Cardiac fibroblast (primary cell): ENCODE measurements at regions not wholly inside any gene's neighbourhood (a gene's known extent, or its start where the extent isn't known, plus 50 kb on each side); places are given as distances from the start of the nearest gene placed in this dataset.
"Not testable (repeated sequence)": the region's sequence is repeated elsewhere in the genome, so short reads cannot be mapped to it uniquely, and the experiment has no call there.

Source experiments
- DNase-seq, 2 donors: peaks; one replicate each; pipeline versions ENCODE4 v3.0.0 to v3.0.0-alpha.2; 2010; ENCODE audit warnings: low read depth in 2 of 2
- H3K4me3 ChIP-seq, 2 donors: replicated peaks in 1 of 2; 1 replicate in 1 of 2; 2 replicates in 1 of 2; pipeline ENCODE4 v1.5.1; 2011; ENCODE audit warnings: low read depth in 2 of 2, low read length in 2 of 2, mild to moderate bottlenecking in 2 of 2, moderate library complexity in 1 of 2
- TF ChIP-seq, protein P1 (sequence below): IDR thresholded peaks from one replicate; pipeline ENCODE4 v1.5.1; 2011; ENCODE audit warnings: low read depth, mild to moderate bottlenecking, low read length, inconsistent platforms

DNA sequence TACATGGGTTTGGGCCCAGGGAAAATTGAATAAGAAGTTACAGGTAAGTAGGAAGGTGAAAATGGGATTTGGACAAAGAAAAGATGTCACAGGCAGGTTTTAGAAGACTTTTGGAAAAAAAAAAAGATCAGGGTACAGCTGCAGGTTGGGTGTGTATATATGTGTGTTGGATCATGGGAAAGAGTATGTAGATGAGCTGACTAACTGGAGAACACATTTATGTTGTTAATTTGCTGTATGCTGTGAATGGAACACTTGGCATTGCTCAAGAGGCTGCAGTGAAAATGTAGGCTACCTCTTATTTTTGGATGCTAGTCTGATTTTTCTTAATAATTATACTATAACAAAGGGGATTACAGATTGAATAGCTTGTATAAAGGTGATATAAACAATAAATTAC lies 577.7 kb upstream of the USP24 start:
- no peak for DNase-seq
- TF ChIP-seq, protein P1, sequence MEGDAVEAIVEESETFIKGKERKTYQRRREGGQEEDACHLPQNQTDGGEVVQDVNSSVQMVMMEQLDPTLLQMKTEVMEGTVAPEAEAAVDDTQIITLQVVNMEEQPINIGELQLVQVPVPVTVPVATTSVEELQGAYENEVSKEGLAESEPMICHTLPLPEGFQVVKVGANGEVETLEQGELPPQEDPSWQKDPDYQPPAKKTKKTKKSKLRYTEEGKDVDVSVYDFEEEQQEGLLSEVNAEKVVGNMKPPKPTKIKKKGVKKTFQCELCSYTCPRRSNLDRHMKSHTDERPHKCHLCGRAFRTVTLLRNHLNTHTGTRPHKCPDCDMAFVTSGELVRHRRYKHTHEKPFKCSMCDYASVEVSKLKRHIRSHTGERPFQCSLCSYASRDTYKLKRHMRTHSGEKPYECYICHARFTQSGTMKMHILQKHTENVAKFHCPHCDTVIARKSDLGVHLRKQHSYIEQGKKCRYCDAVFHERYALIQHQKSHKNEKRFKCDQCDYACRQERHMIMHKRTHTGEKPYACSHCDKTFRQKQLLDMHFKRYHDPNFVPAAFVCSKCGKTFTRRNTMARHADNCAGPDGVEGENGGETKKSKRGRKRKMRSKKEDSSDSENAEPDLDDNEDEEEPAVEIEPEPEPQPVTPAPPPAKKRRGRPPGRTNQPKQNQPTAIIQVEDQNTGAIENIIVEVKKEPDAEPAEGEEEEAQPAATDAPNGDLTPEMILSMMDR: no peak
- no peak overlapping the region for H3K4me3 ChIP-seq

DNA sequence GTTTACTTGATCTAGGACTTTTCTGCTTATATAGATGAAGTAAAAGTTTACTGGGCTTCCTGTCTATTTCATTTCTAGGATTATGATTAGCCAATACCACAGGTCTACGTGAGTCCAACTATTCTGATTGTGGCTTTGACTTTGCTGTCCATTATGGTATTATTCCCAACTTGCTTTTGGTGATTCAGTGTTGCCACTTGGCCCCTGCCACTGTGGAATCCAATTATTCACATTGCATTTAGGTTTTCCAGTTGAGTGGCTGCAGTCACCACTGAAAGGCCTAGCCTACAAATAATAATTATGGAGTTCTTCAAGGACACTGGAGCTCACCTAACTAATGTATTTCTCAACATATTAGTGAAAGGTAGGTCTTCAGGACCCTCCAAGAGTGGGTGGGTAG lies 574.3 kb upstream of the USP24 start:
- DNase-seq: no peak
- TF ChIP-seq, protein P1: no peak
- H3K4me3 ChIP-seq: no peak overlapping the region

DNA sequence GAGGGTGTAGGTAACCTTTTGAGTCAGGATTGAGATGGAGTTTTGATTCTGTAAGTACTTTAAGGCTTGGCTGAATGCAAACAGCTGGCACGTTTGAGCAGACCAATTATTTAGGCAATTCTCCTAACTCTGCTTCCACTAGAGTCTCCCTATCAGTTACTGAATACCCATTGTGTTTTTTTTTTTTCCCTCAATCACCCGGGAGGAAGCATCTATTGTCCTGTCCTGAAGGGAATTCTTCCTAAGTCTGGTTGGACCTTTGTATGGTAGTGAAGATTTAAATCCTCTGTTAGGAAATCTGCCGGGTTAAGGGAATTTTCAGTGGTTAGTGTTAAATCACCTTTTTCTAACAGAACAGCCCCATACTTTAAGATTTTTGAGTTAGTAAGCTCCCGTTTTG lies 571.2 kb upstream of the USP24 start:
- no peak overlapping the region for H3K4me3 ChIP-seq
- DNase-seq: no peak
- TF ChIP-seq, protein P1: no peak

DNA sequence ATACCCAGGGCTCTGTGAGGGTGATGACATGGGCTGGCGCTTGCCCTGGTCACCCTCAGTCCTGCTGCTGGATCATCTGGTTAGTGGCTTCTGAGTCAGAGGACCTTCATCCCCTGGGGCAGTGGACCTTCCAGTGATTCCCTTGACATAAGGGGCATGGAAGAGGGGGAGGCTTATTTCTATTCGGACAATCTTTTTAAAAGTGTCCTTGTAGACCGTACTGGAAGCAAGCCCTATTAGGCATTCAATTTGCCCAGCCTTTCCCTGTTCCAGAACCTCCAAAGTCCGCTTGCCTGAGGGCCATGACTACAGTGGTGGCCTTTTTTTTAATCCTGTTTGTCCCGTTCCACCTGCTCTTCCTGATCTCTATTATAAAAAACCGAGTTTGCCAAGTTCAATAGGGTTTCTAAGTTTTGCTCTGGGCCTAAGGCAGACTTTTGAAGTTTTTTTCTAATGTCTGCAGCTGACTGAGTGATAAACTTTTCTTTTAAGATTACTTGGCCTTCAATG lies 569.8 kb upstream of the USP24 start:
- not testable (repeated sequence) for DNase-seq, H3K4me3 ChIP-seq

DNA sequence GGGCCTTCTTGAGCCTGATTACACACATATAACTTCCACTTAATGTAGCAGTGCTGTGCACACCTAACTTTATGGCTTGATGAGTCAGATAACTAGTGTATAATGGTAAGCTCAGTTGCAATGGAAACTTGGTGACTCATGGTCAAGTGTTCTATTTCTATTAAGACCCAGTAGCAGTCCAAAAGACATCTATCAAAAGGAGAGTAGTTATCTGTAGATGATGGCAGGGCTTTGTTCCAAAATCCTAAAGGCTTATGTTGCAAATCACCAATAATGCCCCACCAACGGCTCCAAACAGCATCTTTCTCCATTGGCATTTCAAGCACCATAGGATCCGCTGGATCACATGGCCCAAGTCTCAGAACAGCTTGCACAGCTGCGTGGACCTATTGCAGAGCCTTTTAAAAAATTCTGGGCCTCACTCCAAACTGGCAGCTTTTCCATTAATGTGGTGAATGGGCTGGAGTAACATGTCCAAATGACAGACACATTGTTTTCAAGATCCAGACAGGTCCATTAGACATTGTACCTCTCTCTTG lies 566.8 kb upstream of the USP24 start:
- TF ChIP-seq, protein P1: no peak
- H3K4me3 ChIP-seq: no peak overlapping the region
- DNase-seq: peak; percentile 64 to 75

DNA sequence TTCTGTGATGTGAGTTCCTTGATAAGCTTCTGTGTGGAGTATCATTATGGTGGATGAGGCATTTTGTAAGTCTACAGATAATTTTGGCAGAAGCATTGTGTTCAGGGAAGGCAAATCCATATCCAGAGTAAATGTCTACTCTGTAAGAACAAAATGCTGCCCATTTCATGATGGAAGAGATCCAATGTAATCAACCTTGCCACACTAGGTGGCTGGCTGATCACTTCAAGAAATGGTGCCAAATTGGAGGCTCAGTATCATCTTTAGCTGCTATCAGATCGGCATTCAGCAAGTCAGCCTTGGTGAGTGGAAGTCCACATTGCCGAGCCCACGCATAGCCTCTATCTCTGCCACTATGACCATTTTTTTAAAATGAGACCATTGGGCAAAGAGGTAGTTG lies 565.8 kb upstream of the USP24 start:
- TF ChIP-seq, protein P1: no peak
- DNase-seq: no peak

DNA sequence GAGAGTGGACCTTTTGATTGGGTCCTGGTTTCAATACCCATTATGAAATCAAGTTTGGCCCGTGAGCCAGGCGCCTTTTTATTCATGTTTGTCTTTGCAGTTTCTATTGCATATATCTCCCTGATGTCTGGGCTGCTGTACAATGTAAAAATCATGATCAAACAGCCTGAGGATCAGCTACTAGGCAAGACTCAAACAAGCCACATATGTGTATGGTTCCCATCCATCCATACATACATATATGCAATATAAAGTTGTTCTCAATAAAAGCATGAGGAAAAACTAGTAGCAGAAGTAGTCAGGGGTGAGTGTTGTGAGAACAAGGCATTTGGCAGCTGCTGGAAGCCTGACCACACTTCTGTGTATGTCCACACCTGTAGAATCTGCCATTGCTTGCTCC lies 562.4 kb upstream of the USP24 start:
- no peak for DNase-seq
- TF ChIP-seq, protein P1: no peak
- no peak overlapping the region for H3K4me3 ChIP-seq

More for the DNA sequence above, 565.8 kb upstream of the USP24 start:
- H3K4me3 ChIP-seq: no peak overlapping the region
